GM18519 (cell line): ENCODE measurements at regions not wholly inside any gene's neighbourhood (a gene's known extent, or its start where the extent isn't known, plus 50 kb on each side); places are given as distances from the start of the nearest gene placed in this dataset.

Experiments
- ATAC-seq: cut with Tn5 transposase; IDR thresholded peaks from one replicate; pipeline ENCODE4 v1.9.1; 2021; ENCODE audit warnings: mild to moderate bottlenecking, moderate library complexity; ENCODE audit not compliant: unreplicated experiment, low FRiP score

- no peak for ATAC-seq
Observed at GRCh38 chr4:170672381-170672965, 582.7 kb upstream of the AADAT start.

- ATAC-seq = no peak
Observed at GRCh38 chr4:170671171-170671570, 581.4 kb upstream of the AADAT start.

GRCh38 chr4:170667814-170668213 is 578.1 kb upstream of the AADAT start:
- no peak for ATAC-seq

- no peak for ATAC-seq
Observed at GRCh38 chr4:170666909-170667308, 577.2 kb upstream of the AADAT start.

- ATAC-seq = no peak
Observed at GRCh38 chr4:170662250-170662649, 572.5 kb upstream of the AADAT start.

- no peak for ATAC-seq
Observed at GRCh38 chr4:170657761-170658160, 568.0 kb upstream of the AADAT start.

- no peak for ATAC-seq
Observed at GRCh38 chr4:170656506-170656905, 566.8 kb upstream of the AADAT start.

- ATAC-seq = no peak
Observed at GRCh38 chr4:170652571-170652970, 562.8 kb upstream of the AADAT start.

GRCh38 chr4:170651786-170652185 is 562.0 kb upstream of the AADAT start:
- ATAC-seq = no peak

- no peak for ATAC-seq
Observed at GRCh38 chr4:170627418-170627817, 537.7 kb upstream of the AADAT start.

GRCh38 chr4:170623899-170624298 is 534.1 kb upstream of the AADAT start:
- no peak for ATAC-seq

- no peak for ATAC-seq
Observed at GRCh38 chr4:170610434-170610833, 520.7 kb upstream of the AADAT start.

- no peak for ATAC-seq
Observed at GRCh38 chr4:170599894-170600293, 510.1 kb upstream of the AADAT start.

- no peak for ATAC-seq
Observed at GRCh38 chr4:170591076-170591475, 501.3 kb upstream of the AADAT start.

- ATAC-seq = peak; percentile 100
Observed at GRCh38 chr4:170589597-170590191, 499.9 kb upstream of the AADAT start.

- ATAC-seq = no peak
Observed at GRCh38 chr4:170581969-170582368, 492.2 kb upstream of the AADAT start.

- ATAC-seq = no peak
Observed at GRCh38 chr4:170581322-170581721, 491.6 kb upstream of the AADAT start.

- no peak for ATAC-seq
Observed at GRCh38 chr4:170580651-170581050, 490.9 kb upstream of the AADAT start.

- ATAC-seq = no peak
Observed at GRCh38 chr4:170538821-170539473, 449.2 kb upstream of the AADAT start.

GRCh38 chr4:170529748-170530722 is 440.3 kb upstream of the AADAT start:
- ATAC-seq = no peak

- ATAC-seq = no peak
Observed at GRCh38 chr4:170526471-170526870, 436.7 kb upstream of the AADAT start.
